Colonic mucosa (tissue), 4 donors: ENCODE measurements at regions not wholly inside any gene's neighbourhood (a gene's known extent, or its start where the extent isn't known, plus 50 kb on each side); places are given as distances from the start of the nearest gene placed in this dataset.

Experiments used
- DNase-seq: peaks from one replicate; pipeline ENCODE4 v3.0.0-alpha.2; 2020
- H3K27ac ChIP-seq: fragments of 200-600 bp; one replicate; pipeline ENCODE4 v1.8.0; 2021
- H3K27me3 ChIP-seq: fragments of 200-600 bp; one replicate; pipeline ENCODE4 v1.8.0; 2021
- H3K36me3 ChIP-seq: fragments of 200-600 bp; one replicate; pipeline ENCODE4 v1.8.0; 2021
- H3K4me1 ChIP-seq: fragments of 200-600 bp; one replicate; pipeline ENCODE4 v1.8.0; 2021; ENCODE audit warnings: mild to moderate bottlenecking
- H3K4me3 ChIP-seq: fragments of 200-600 bp; one replicate; pipeline ENCODE4 v1.8.0; 2021
- H3K9ac ChIP-seq, 2 donors: one replicate each; pipeline ENCODE4 v1.7.0; 2013; ENCODE audit warnings: control low read depth in 2 of 2, low read depth in 2 of 2, low read length in 2 of 2
- H3K9me3 ChIP-seq: fragments of 200-600 bp; one replicate; pipeline ENCODE4 v1.8.0; 2021
- intact Hi-C: fragments of 100-400 bp; cut with DNase I; formaldehyde crosslinking; loops from one replicate; pipeline ENCODE4 v1.14.1; 2022
- TF ChIP-seq, protein P1 (sequence below): fragments of 200-600 bp; IDR thresholded peaks from one replicate; pipeline ENCODE4 v1.8.0; 2022; ENCODE audit warnings: antibody characterized with exemption, mild to moderate bottlenecking
- donor health status: healthy.
- donor health status: DM: no; HTN: no; CAD: no.
- donor health status: DM: no; HTN: no; CAD: no.

DNA sequence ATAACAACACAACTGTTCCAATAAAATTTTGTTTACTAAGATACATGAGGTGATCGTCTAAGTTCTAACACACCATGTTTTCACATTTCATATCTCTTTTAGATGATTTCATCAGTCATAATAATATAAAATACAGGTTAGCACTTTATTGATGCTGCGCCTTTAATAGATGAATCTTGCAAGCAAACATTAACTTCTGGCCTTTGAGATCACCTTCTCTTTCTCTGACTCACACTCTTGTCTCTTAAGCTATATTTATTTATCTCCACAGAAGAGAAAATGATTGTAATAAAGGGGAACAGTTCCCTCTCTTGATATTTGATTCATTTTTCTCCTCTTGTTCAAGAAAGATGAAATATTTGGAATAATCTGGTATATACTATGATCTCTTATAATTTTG, 603.3 kb upstream of the POU3F3 start:
- no peak for DNase-seq
- TF ChIP-seq, protein P1, sequence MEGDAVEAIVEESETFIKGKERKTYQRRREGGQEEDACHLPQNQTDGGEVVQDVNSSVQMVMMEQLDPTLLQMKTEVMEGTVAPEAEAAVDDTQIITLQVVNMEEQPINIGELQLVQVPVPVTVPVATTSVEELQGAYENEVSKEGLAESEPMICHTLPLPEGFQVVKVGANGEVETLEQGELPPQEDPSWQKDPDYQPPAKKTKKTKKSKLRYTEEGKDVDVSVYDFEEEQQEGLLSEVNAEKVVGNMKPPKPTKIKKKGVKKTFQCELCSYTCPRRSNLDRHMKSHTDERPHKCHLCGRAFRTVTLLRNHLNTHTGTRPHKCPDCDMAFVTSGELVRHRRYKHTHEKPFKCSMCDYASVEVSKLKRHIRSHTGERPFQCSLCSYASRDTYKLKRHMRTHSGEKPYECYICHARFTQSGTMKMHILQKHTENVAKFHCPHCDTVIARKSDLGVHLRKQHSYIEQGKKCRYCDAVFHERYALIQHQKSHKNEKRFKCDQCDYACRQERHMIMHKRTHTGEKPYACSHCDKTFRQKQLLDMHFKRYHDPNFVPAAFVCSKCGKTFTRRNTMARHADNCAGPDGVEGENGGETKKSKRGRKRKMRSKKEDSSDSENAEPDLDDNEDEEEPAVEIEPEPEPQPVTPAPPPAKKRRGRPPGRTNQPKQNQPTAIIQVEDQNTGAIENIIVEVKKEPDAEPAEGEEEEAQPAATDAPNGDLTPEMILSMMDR: no peak
- no peak overlapping the region for H3K4me3 ChIP-seq

DNA sequence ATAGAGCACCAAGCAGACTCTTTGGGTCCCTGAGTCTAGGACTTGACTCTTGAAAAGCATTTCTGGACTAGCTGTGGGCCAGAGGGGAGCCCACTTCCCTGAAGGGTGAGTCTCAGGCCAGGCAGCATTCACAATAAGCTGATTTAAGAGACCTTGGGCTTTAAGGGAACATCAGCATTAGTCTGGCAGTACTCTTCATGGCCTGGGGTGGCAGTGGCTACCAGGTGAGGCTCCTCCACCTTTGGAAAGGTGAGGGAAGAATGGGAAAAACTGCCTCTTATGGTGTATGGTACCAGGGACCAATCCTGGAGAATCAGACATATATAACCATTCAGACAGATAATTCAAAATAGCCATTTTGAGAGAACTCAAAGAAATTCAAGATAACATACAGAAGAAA, 599.9 kb upstream of the POU3F3 start:
- no peaks in the 10 kb centered on the region for H3K36me3 ChIP-seq
- TF ChIP-seq, protein P1: no peak
- no peak overlapping the region for H3K9ac ChIP-seq
- no peak overlapping the region for H3K4me3 ChIP-seq
- DNase-seq: no peak
- H3K4me1 ChIP-seq: no peaks in the 10 kb centered on the region
- H3K9me3 ChIP-seq: no peaks in the 10 kb centered on the region
- no peak overlapping the region for H3K27ac ChIP-seq
- H3K27me3 ChIP-seq: no peaks in the 10 kb centered on the region
- intact Hi-C loops: no loop called here

More for the DNA sequence above, 603.3 kb upstream of the POU3F3 start:
- Histone ChIP-seq H3K4me1 (no peaks in the 10 kb centered on the region), H3K9me3 (no peaks in the 10 kb centered on the region), H3K27me3 (no peaks in the 10 kb centered on the region), H3K9ac (no peak overlapping the region), H3K36me3 (no peaks in the 10 kb centered on the region), H3K27ac (no peak overlapping the region)
- intact Hi-C loops: no loop called here

DNA sequence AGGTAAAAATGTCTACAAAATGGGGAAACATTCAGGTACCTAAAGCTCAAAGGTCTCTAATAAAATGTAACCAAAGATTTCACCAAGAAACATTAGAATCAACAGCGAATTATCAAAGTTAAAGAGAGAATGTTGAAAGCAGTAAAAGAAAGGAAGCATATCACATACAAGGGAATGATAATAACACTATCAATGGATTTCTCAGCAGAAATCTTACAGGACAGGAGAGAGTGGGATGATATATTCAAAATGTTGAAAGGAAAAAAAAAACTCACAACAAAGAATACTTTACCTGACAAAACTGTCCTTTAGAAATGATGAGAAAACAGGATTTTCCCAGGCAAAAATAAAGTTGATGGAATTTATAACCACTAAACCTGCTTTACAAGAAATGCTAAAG, 591.2 kb upstream of the POU3F3 start:
- Histone ChIP-seq H3K27me3 (no peaks in the 10 kb centered on the region), H3K9ac (no peak overlapping the region), H3K36me3 (no peaks in the 10 kb centered on the region), H3K4me3 (no peak overlapping the region), H3K9me3 (no peaks in the 10 kb centered on the region), H3K4me1 (no peaks in the 10 kb centered on the region), H3K27ac (no peak overlapping the region)
- intact Hi-C loops: no loop called here
- TF ChIP-seq, protein P1: no peak
- DNase-seq: no peak

DNA sequence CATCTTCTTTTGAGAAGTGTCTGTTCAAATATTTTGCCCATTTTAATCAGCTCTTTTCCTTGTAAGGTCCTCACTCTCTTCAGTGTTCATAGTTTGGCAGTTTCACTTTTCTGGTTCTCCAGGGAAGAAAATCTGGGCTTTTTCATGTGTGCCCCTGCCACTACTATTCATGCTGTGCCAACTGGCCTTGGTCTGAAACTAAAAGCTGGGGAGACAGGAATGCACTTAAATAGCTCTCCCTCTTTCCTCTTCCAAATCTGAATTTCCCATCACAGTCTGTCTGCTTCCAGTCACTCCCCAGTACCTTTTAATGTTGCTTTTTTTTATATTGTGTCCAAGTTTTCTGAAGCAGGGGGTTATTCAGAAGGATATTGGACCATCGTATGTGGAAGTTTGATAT, 574.3 kb upstream of the POU3F3 start:
- H3K36me3 ChIP-seq: no peaks in the 10 kb centered on the region
- no peak overlapping the region for H3K27ac ChIP-seq
- no peaks in the 10 kb centered on the region for H3K9me3 ChIP-seq
- H3K4me1 ChIP-seq: no peaks in the 10 kb centered on the region
- TF ChIP-seq, protein P1: no peak
- H3K9ac ChIP-seq: no peak overlapping the region
- DNase-seq: no peak
- no peak overlapping the region for H3K4me3 ChIP-seq
- intact Hi-C loops: no loop called here
- no peaks in the 10 kb centered on the region for H3K27me3 ChIP-seq

DNA sequence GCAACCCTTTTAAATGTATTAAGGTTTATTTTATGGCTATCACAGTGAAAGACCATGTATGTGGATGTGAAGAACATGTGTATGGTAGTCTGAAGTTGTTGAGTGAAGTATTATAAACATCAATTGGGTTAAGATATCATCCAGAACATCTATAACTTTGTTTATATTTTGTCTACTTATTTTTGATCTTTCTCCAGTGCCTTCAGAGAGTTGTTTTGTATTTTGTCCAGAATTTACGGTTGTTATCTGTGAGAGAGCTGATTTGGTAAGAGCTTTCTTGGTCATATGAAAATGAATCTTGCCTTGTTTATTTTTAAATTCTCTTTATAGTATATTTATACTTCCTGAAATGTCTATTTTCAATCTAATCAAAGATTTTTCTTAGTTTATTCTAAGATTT, 573.7 kb upstream of the POU3F3 start:
- DNase-seq: no peak
- Histone ChIP-seq H3K27me3 (no peaks in the 10 kb centered on the region), H3K9me3 (no peaks in the 10 kb centered on the region), H3K27ac (no peak overlapping the region), H3K36me3 (no peaks in the 10 kb centered on the region), H3K4me1 (no peaks in the 10 kb centered on the region), H3K4me3 (no peak overlapping the region), H3K9ac (no peak overlapping the region)
- intact Hi-C loops: no loop called here
- TF ChIP-seq, protein P1: no peak

DNA sequence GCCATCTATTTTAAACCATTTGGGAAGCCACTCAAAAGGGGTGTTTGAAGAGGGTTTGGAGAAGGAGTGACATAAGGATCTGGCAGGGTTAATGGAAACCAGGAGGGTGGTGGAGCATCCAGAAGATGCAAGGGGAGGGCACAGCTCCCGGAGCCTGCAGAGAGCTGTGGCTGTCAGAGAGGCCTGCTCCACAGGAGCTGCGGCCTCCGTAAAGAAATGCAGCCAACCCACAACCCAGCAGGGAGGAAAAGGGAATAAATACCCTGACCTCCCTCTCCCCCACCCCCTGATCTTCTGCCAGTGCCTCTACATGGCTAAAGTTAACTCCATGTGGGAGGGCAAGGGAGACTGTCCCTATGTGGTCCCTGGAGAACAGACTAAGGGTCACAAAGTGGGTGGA, 567.1 kb upstream of the POU3F3 start:
- H3K4me1 ChIP-seq: no peaks in the 10 kb centered on the region
- TF ChIP-seq, protein P1: no peak
- intact Hi-C loops: no loop called here

More for the DNA sequence above, 567.1 kb upstream of the POU3F3 start:
- H3K27ac ChIP-seq: no peak overlapping the region
- no peak overlapping the region for H3K9ac ChIP-seq
- no peak overlapping the region for H3K4me3 ChIP-seq
- H3K36me3 ChIP-seq: no peaks in the 10 kb centered on the region
- no peaks in the 10 kb centered on the region for H3K9me3 ChIP-seq
- H3K27me3 ChIP-seq: no peaks in the 10 kb centered on the region
- DNase-seq: no peak
